HEK293 (cell line): ENCODE measurements at regions not wholly inside any gene's neighbourhood (a gene's known extent, or its start where the extent isn't known, plus 50 kb on each side); places are given as distances from the start of the nearest gene placed in this dataset.

Experiments
- CTCF ChIA-PET: fragments of 350-600 bp; formaldehyde crosslinking; extraction: SDS; loops from one replicate; lab custom pipeline; 2021; ENCODE audit warnings: antibody characterized with exemption; lab: Yijun Ruan, JAX
- POLR2A ChIA-PET: fragments of 300-600 bp; formaldehyde crosslinking; extraction: SDS; loops from one replicate; lab custom pipeline; 2020; ENCODE audit warnings: antibody characterized with exemption, inconsistent platforms; lab: Yijun Ruan, JAX
- H3K27ac ChIP-seq: fragments of 200-500 bp; sonication (Bioruptor generic); 2 replicates; pipeline ENCODE4 v1.5.1; 2014; ENCODE audit warnings: low read depth, low read length, control low read depth, inconsistent platforms; ENCODE audit errors: extremely low read depth
- H3K36me3 ChIP-seq, 2 experiments: fragments of 200-500 bp in 1 of 2; sonication (Bioruptor generic) in 1 of 2; 1 replicate in 1 of 2; 2 replicates in 1 of 2; pipeline ENCODE4 v1.5.1; 2014 to 2017; ENCODE audit warnings: inconsistent platforms in 2 of 2, low read length in 2 of 2; ENCODE audit not compliant: control insufficient read depth in 2 of 2, insufficient read depth in 1 of 2
- H3K4me1 ChIP-seq: fragments of 200-500 bp; sonication (Bioruptor generic); 2 replicates; pipeline ENCODE4 v1.5.1; 2014; ENCODE audit warnings: mild to moderate bottlenecking, low read length, inconsistent platforms; ENCODE audit not compliant: control insufficient read depth, insufficient read depth
- H3K4me3 ChIP-seq: 2 replicates; pipeline ENCODE4 v1.5.1; 2011; ENCODE audit warnings: low read depth, mild to moderate bottlenecking, control low read depth, low read length, moderate library complexity
- H3K9me3 ChIP-seq: fragments of 200-500 bp; sonication (Bioruptor generic); 2 replicates; pipeline ENCODE4 v1.5.1; 2014; ENCODE audit warnings: low read depth, low read length, inconsistent platforms; ENCODE audit not compliant: control insufficient read depth, insufficient read depth
- ATF2 ChIP-seq: fragments of 450-650 bp; formaldehyde crosslinking; IDR thresholded peaks from 2 replicates; pipeline ENCODE4 v1.5.1; 2016; ENCODE audit warnings: missing biosample characterization, missing genetic modification characterization, low read depth
- BCL6B ChIP-seq: fragments of 450-650 bp; formaldehyde crosslinking; IDR thresholded peaks from 2 replicates; pipeline ENCODE4 v1.5.1; 2017; ENCODE audit warnings: missing biosample characterization, missing genetic modification characterization
- REPIN1 ChIP-seq: fragments of 450-650 bp; formaldehyde crosslinking; IDR thresholded peaks from 2 replicates; pipeline ENCODE4 v1.5.1; 2017; ENCODE audit warnings: missing biosample characterization, missing genetic modification characterization, low read depth
- ZBTB49 ChIP-seq: fragments of 450-650 bp; formaldehyde crosslinking; IDR thresholded peaks from 2 replicates; pipeline ENCODE4 v1.5.1; 2016; ENCODE audit warnings: missing biosample characterization, missing genetic modification characterization, low read depth
- ZFP37 ChIP-seq: fragments of 450-650 bp; formaldehyde crosslinking; IDR thresholded peaks from 2 replicates; pipeline ENCODE4 v1.5.1; 2016; ENCODE audit warnings: missing biosample characterization, missing genetic modification characterization
- ZNF138 ChIP-seq: fragments of 450-650 bp; formaldehyde crosslinking; IDR thresholded peaks from 2 replicates; pipeline ENCODE4 v1.5.1; 2016; ENCODE audit warnings: missing biosample characterization, missing genetic modification characterization, borderline replicate concordance
- ZNF155 ChIP-seq: fragments of 450-650 bp; formaldehyde crosslinking; IDR thresholded peaks from 2 replicates; pipeline ENCODE4 v1.5.1; 2016; ENCODE audit warnings: missing biosample characterization, missing genetic modification characterization
- ZNF266 ChIP-seq: fragments of 450-650 bp; formaldehyde crosslinking; IDR thresholded peaks from 2 replicates; pipeline ENCODE4 v1.5.1; 2016; ENCODE audit warnings: missing biosample characterization, missing genetic modification characterization, low read depth
- ZNF302 ChIP-seq: fragments of 450-650 bp; formaldehyde crosslinking; IDR thresholded peaks from 2 replicates; pipeline ENCODE4 v1.5.1; 2016; ENCODE audit warnings: missing biosample characterization, missing genetic modification characterization, low read depth
- ZNF473 ChIP-seq: fragments of 450-650 bp; formaldehyde crosslinking; IDR thresholded peaks from 2 replicates; pipeline ENCODE4 v1.5.1; 2017; ENCODE audit warnings: missing biosample characterization, missing genetic modification characterization
- ZNF561 ChIP-seq: fragments of 450-650 bp; IDR thresholded peaks from 2 replicates; pipeline ENCODE4 v1.5.1; 2018; ENCODE audit warnings: missing biosample characterization, missing genetic modification characterization, borderline replicate concordance
- ZNF571 ChIP-seq: fragments of 450-650 bp; formaldehyde crosslinking; IDR thresholded peaks from 2 replicates; pipeline ENCODE4 v1.5.0; 2017; ENCODE audit warnings: missing biosample characterization, missing genetic modification characterization
- ZNF610 ChIP-seq: fragments of 450-650 bp; formaldehyde crosslinking; IDR thresholded peaks from 2 replicates; pipeline ENCODE4 v1.5.1; 2016; ENCODE audit warnings: missing biosample characterization, missing genetic modification characterization, borderline replicate concordance
- ZNF704 ChIP-seq: fragments of 450-650 bp; formaldehyde crosslinking; IDR thresholded peaks from 2 replicates; pipeline ENCODE4 v1.5.1; 2016; ENCODE audit warnings: missing biosample characterization, missing genetic modification characterization
- ZNF768 ChIP-seq: fragments of 450-650 bp; formaldehyde crosslinking; IDR thresholded peaks from 2 replicates; pipeline ENCODE4 v1.5.1; 2018; ENCODE audit warnings: missing biosample characterization, mild to moderate bottlenecking, missing genetic modification characterization
- TF ChIP-seq, protein P1 (sequence below): sonication (generic); formaldehyde crosslinking; IDR thresholded peaks from 2 replicates; pipeline ENCODE4 v1.8.1; 2022; ENCODE audit warnings: mild to moderate bottlenecking, moderate library complexity, missing genetic modification reagents

DNA sequence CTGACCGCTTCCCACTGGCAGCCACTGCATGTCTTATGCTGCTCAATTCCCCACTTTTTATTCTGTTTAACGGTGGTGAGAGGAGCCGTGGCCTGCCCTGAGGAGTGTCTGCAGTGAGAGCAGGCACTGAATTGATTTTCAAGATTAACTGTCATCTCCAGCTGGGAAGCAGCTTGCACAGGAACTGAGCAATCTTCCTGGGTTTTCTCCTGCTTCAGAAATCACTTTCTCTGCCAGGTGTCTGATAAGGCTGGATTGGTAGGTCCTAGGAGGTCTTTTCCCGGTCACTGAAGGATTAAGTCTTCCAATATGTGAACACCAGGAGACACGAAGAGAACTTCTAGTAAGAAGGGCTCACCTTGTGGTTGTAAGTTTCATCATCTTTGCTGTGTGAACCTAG, 181.1 kb upstream of the RAD23B start:
- Histone ChIP-seq H3K4me1 (no peaks in the 10 kb centered on the region), H3K4me3 (no peak overlapping the region), H3K9me3 (no peaks in the 10 kb centered on the region), H3K27ac (no peak overlapping the region), H3K36me3 (no peaks in the 10 kb centered on the region)
- POLR2A ChIA-PET: no interaction called here
- TF ChIP-seq ZNF561 (tag by site-specific recombination): no peak
- TF ChIP-seq ZNF138: no peak
- TF ChIP-seq ZNF768: no peak
- no peak for TF ChIP-seq ATF2 (tag by site-specific recombination)
- no peak for TF ChIP-seq ZFP37 (tag by site-specific recombination)
- no peak for TF ChIP-seq ZNF704 (tag by site-specific recombination)
- TF ChIP-seq ZNF266 (tag by site-specific recombination): no peak
- TF ChIP-seq, protein P1, sequence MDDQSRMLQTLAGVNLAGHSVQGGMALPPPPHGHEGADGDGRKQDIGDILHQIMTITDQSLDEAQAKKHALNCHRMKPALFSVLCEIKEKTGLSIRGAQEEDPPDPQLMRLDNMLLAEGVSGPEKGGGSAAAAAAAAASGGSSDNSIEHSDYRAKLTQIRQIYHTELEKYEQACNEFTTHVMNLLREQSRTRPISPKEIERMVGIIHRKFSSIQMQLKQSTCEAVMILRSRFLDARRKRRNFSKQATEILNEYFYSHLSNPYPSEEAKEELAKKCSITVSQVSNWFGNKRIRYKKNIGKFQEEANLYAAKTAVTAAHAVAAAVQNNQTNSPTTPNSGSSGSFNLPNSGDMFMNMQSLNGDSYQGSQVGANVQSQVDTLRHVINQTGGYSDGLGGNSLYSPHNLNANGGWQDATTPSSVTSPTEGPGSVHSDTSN (CRISPR knock-in tag): no peak
- TF ChIP-seq ZNF571 (tag by site-specific recombination): no peak
- TF ChIP-seq ZNF610 (tag by site-specific recombination): no peak
- no peak for TF ChIP-seq ZNF302
- TF ChIP-seq, all 188 proteins: peak for 0
- CTCF ChIA-PET: interaction anchor here (0.6 kb wide), 1 partner anchor 1496 kb away, joined by 4 read pairs; no protein-coding TSS in a partner anchor

DNA sequence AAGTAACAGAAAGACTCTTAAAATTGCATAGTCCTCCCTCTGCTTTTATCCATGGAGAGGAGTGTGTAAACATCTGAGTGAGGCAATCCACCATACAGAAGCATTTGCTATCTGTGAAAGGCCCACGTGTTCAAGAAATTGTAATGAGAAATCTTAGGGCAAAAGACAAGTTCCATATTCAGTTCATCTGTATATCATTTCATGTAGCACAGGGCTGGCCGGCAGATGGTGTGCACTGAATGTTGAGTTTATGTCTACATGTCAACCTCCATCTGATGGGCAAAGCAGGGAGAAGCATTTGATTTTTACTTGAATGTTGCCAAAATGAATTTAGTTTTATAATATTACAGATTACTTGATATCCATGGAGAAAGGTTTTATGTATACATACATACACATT, 179.5 kb upstream of the RAD23B start:
- ChIA-PET POLR2A (no interaction called here), CTCF (no interaction called here)
- Histone ChIP-seq H3K4me3 (no peak overlapping the region), H3K27ac (no peak overlapping the region), H3K4me1 (no peaks in the 10 kb centered on the region), H3K9me3 (no peaks in the 10 kb centered on the region), H3K36me3 (no peaks in the 10 kb centered on the region)
- TF ChIP-seq REPIN1 (no peak), BCL6B (tag by site-specific recombination) (no peak), ZNF155 (tag by site-specific recombination) (no peak), ZNF473 (no peak), ZBTB49 (tag by site-specific recombination) (no peak)
